GM23248 (cell line): ENCODE measurements at regions not wholly inside any gene's neighbourhood (a gene's known extent, or its start where the extent isn't known, plus 50 kb on each side); places are given as distances from the start of the nearest gene placed in this dataset.

Experiments
- DNase-seq: peaks from one replicate; pipeline ENCODE4 v3.0.0-alpha.2; 2015
- H2AFZ ChIP-seq: fragments of 200-600 bp; sonication (generic); 2 replicates; pipeline ENCODE4 v1.6.1; 2016; ENCODE audit warnings: antibody characterized with exemption
- H3F3A ChIP-seq: fragments of 200-600 bp; sonication (generic); 2 replicates; pipeline ENCODE4 v1.6.1; 2016; ENCODE audit warnings: mild to moderate bottlenecking, antibody characterized with exemption, mixed run types; ENCODE audit not compliant: insufficient read depth
- H3K27ac ChIP-seq: fragments of 200-600 bp; sonication (generic); 2 replicates; pipeline ENCODE4 v1.5.1; 2016; ENCODE audit warnings: mild to moderate bottlenecking
- H3K27me3 ChIP-seq: fragments of 200-600 bp; sonication (generic); replicated peaks from 2 replicates; pipeline ENCODE4 v1.6.1; 2016; ENCODE audit warnings: mild to moderate bottlenecking; ENCODE audit not compliant: insufficient read depth
- H3K36me3 ChIP-seq: fragments of 200-600 bp; sonication (generic); 2 replicates; pipeline ENCODE4 v1.6.1; 2016; ENCODE audit warnings: low read depth, mild to moderate bottlenecking
- H3K4me1 ChIP-seq: fragments of 200-600 bp; sonication (generic); 2 replicates; pipeline ENCODE4 v1.6.1; 2016; ENCODE audit warnings: mild to moderate bottlenecking; ENCODE audit not compliant: insufficient read depth
- H3K4me2 ChIP-seq: fragments of 200-600 bp; sonication (generic); one replicate; pipeline ENCODE4 v1.6.1; 2016; ENCODE audit warnings: mild to moderate bottlenecking; ENCODE audit not compliant: unreplicated experiment
- H3K4me3 ChIP-seq: fragments of 200-600 bp; sonication (generic); 2 replicates; pipeline ENCODE4 v1.5.1; 2016; ENCODE audit warnings: mild to moderate bottlenecking
- H3K79me2 ChIP-seq: fragments of 200-600 bp; sonication (generic); 2 replicates; pipeline ENCODE4 v1.6.1; 2016; ENCODE audit warnings: mild to moderate bottlenecking; ENCODE audit not compliant: insufficient read depth
- H3K9ac ChIP-seq: fragments of 200-600 bp; sonication (generic); 2 replicates; pipeline ENCODE4 v1.6.1; 2016; ENCODE audit warnings: mild to moderate bottlenecking
- H3K9me2 ChIP-seq: fragments of 200-600 bp; sonication (generic); 2 replicates; pipeline ENCODE4 v1.6.1; 2016; ENCODE audit warnings: mixed run types, mild to moderate bottlenecking, moderate library complexity; ENCODE audit not compliant: insufficient read depth
- H3K9me3 ChIP-seq: fragments of 200-600 bp; sonication (generic); one replicate; pipeline ENCODE4 v1.6.1; 2017; ENCODE audit warnings: low read depth
- H4K20me1 ChIP-seq: fragments of 200-600 bp; sonication (generic); 2 replicates; pipeline ENCODE4 v1.6.0; 2016; ENCODE audit not compliant: insufficient read depth
- EZH2 ChIP-seq: fragments of 200-600 bp; sonication (generic); IDR thresholded peaks from 2 replicates; pipeline ENCODE4 v1.6.1; 2018; ENCODE audit warnings: antibody characterized with exemption, mild to moderate bottlenecking; ENCODE audit not compliant: insufficient read depth, poor library complexity, severe bottlenecking
- EZH2phosphoT487 ChIP-seq: fragments of 200-600 bp; sonication (generic); IDR thresholded peaks from 2 replicates; pipeline ENCODE4 v1.6.1; 2018; ENCODE audit warnings: antibody characterized with exemption, moderate library complexity, mild to moderate bottlenecking, low read depth; ENCODE audit not compliant: insufficient read depth
- WGBS, 2 experiments: methylation state at CpG; one replicate each; pipeline ENCODE4 v1.1.6; 2015 to 2017; ENCODE audit warnings: low lambda C conversion rate in 2 of 2, low coverage in 1 of 2; ENCODE audit errors: missing lambda C conversion rate in 2 of 2; 5-methylcytosine and 5-hydroxymethylcytosine counted together
- in situ Hi-C: fragments of 300-500 bp; cut with MboI; formaldehyde crosslinking; loops from 2 replicates; pipeline ENCODE4 v1.15.0; 2020

DNA sequence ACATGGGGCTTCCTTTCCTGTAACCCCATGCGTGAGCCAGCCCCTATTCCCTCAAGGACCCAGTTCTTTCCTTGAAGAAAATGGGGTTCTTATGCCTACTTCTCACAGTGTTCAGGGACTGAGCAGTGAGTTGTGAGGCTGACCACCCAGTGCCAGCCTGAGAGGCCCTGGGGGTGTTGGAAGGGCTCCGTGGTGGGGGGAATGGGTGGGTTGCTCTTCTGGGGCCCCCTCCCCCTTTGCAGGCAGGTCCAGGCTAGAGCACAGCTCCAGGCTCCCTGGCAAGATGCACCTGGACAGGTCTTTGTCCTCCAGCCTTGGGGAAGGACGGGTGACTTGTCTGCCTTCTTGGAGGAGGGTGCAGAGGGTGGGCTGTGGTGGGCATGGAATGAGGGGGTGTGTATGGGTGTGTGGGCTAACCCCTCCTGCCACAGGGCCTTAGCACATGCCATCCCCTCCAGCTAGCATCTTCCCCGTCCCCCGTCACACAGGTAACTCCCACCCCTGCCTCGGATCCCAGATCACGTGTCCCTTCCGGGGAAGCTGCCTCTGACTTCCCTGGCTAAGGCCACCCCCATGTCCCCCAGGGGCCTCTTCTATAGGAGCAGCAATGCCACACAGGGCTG lies 64.6 kb downstream of the MYEOV start:
- 88 to 93% methylated on average over 8 of the region's 8 CpGs for WGBS, 2 experiments
- H3K4me2 ChIP-seq, result no peak overlapping the region
- H3K27ac ChIP-seq, result no peak overlapping the region
- no peaks in the 10 kb centered on the region for H3K79me2 ChIP-seq
- no peaks in the 10 kb centered on the region for H3F3A ChIP-seq
- H3K9ac ChIP-seq, result no peak overlapping the region
- no peaks in the 10 kb centered on the region for H3K27me3 ChIP-seq
- in situ Hi-C loops, result no loop called here
- no peaks in the 10 kb centered on the region for H3K9me3 ChIP-seq
- H3K4me1 ChIP-seq, result peaks cover 2% of the 10 kb centered on the region
- H3K4me3 ChIP-seq, result no peak overlapping the region
- no peak for DNase-seq
- H3K9me2 ChIP-seq, result no peaks in the 10 kb centered on the region
- H2AFZ ChIP-seq, result no peak overlapping the region
- no peaks in the 10 kb centered on the region for H3K36me3 ChIP-seq
- no peaks in the 10 kb centered on the region for H4K20me1 ChIP-seq
- TF ChIP-seq EZH2phosphoT487, result no peak
- no peak for TF ChIP-seq EZH2

DNA sequence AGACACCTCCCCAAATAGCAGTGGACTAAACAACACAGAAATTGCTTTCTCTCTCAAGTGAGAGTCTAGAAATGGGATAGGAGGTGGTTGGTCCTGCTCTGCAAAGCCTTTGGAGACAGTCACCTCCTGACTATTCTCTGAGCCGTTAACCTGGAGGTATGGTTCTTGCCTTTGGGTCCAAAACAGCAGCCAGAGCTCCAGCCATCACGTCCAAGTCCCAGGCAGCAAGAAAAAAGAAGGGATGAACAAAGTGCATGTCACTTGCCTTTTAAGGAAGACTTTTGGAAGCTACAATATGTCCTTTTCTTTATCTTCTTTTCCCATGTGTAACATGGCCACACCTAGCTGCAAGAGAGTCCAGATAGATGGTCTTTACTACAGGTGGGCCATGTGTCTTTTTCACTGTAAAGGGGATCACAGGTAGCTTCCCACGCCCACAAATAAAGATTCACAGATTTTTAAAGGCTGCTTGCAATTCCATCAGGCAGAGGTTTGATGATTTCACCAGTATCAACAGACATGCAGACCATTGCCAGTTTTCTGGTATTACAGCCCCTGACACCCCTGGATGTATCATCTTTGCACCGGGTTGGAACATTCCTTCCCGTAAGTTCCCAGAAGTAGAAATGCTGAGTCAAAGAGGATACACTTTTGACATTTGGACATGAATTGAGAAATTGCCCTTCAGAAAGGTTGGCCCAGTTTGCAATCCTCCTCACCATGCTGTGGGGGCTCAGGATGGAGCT lies 66.0 kb downstream of the MYEOV start:
- no peak for TF ChIP-seq EZH2
- no peak for TF ChIP-seq EZH2phosphoT487
- in situ Hi-C loops, result no loop called here

DNA sequence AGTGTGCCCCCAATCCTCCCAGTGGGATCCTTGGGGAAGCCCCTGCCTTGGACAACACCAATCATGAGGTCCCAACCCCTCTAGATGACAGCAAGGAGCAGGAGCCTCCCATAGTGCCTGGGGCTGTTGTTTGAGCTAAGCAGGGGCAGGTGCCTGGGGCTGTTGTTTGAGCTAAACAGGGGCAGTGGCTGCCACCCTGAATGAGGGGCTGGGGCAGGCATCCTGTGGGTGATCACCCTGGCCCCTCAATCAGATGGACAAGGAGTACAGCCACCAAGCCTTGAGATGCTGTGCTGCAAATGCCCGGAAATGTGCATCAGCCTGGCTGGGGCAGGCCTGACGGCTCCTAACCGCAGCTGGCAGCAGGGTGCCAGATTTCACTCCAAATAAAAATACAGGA lies 66.7 kb downstream of the MYEOV start:
- Histone ChIP-seq H3K9ac (no peak overlapping the region), H3K9me2 (no peaks in the 10 kb centered on the region), H3K9me3 (no peaks in the 10 kb centered on the region), H3K27me3 (no peaks in the 10 kb centered on the region), H3K79me2 (no peaks in the 10 kb centered on the region), H3K27ac (no peak overlapping the region), H3K4me2 (no peak overlapping the region), H2AFZ (no peak overlapping the region), H4K20me1 (no peaks in the 10 kb centered on the region), H3K36me3 (no peaks in the 10 kb centered on the region), H3K4me3 (no peak overlapping the region), H3F3A (no peaks in the 10 kb centered on the region), H3K4me1 (no peaks in the 10 kb centered on the region)
- no peak for TF ChIP-seq EZH2
- TF ChIP-seq EZH2phosphoT487, result no peak
- 88 to 95% methylated on average over 3 of the region's 3 CpGs for WGBS, 2 experiments
- in situ Hi-C loops, result no loop called here
- DNase-seq, result no peak

More for the DNA sequence above, 66.0 kb downstream of the MYEOV start:
- no peaks in the 10 kb centered on the region for H3K36me3 ChIP-seq
- no peaks in the 10 kb centered on the region for H3K9me3 ChIP-seq
- no peaks in the 10 kb centered on the region for H3K27me3 ChIP-seq
- peak; percentile 55 for DNase-seq
- 71 to 75% methylated on average over 5 of the region's 5 CpGs for WGBS, 2 experiments
- no peaks in the 10 kb centered on the region for H4K20me1 ChIP-seq
- no peak overlapping the region for H2AFZ ChIP-seq
- no peak overlapping the region for H3K4me2 ChIP-seq
- no peaks in the 10 kb centered on the region for H3K4me1 ChIP-seq
- no peak overlapping the region for H3K27ac ChIP-seq
- H3F3A ChIP-seq, result no peaks in the 10 kb centered on the region
- no peaks in the 10 kb centered on the region for H3K9me2 ChIP-seq
- H3K79me2 ChIP-seq, result no peaks in the 10 kb centered on the region
- H3K9ac ChIP-seq, result no peak overlapping the region
- no peak overlapping the region for H3K4me3 ChIP-seq

DNA sequence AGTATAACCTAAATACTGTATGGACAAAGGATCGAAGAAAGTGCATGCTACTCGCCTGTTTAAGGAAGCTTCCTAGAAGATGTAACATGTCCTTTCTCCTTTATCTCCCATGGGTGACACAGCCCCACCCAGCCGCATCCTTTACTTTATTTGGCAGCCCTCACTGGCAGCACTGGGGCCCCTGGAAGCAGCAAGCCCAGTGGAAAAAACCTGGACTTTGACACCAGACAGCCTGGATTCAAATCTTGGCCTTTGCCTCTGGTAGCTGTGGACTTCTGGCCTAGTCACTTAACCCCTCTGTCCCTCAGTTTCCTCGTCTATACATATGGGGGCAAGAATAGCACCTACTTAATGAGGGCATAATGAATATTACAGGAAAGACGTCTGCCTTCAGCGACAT lies 67.1 kb downstream of the MYEOV start:
- no peak for DNase-seq
- Histone ChIP-seq H2AFZ (no peak overlapping the region), H3K4me2 (no peak overlapping the region), H3K36me3 (no peaks in the 10 kb centered on the region), H3K9me3 (no peaks in the 10 kb centered on the region), H3K9me2 (no peaks in the 10 kb centered on the region), H3K4me3 (no peak overlapping the region), H3F3A (no peaks in the 10 kb centered on the region), H3K9ac (no peak overlapping the region), H3K27me3 (no peaks in the 10 kb centered on the region), H3K79me2 (no peaks in the 10 kb centered on the region), H3K27ac (no peak overlapping the region), H4K20me1 (no peaks in the 10 kb centered on the region), H3K4me1 (no peaks in the 10 kb centered on the region)
- whole genome bisulfite sequencing, 2 experiments, result 90 to 91% methylated on average over 6 of the region's 6 CpGs
- TF ChIP-seq EZH2phosphoT487 (no peak), EZH2 (no peak)
- in situ Hi-C loops, result no loop called here
